DOHH2 (cell line): ENCODE measurements at regions not wholly inside any gene's neighbourhood (a gene's known extent, or its start where the extent isn't known, plus 50 kb on each side); places are given as distances from the start of the nearest gene placed in this dataset.

Source experiments
- EZH2phosphoT487 ChIP-seq: fragments of 200-600 bp; sonication (generic); IDR thresholded peaks from 2 replicates; pipeline ENCODE4 v1.6.1; 2017; ENCODE audit warnings: borderline replicate concordance, mild to moderate bottlenecking, antibody characterized with exemption, low read length, moderate library complexity, mixed read lengths
- TF ChIP-seq, protein P1 (sequence below): fragments of 200-600 bp; sonication (generic); IDR thresholded peaks from one replicate; pipeline ENCODE4 v1.5.1; 2014; ENCODE audit warnings: antibody characterized with exemption, mild to moderate bottlenecking, low read depth, low read length; ENCODE audit not compliant: poor library complexity, severe bottlenecking

DNA sequence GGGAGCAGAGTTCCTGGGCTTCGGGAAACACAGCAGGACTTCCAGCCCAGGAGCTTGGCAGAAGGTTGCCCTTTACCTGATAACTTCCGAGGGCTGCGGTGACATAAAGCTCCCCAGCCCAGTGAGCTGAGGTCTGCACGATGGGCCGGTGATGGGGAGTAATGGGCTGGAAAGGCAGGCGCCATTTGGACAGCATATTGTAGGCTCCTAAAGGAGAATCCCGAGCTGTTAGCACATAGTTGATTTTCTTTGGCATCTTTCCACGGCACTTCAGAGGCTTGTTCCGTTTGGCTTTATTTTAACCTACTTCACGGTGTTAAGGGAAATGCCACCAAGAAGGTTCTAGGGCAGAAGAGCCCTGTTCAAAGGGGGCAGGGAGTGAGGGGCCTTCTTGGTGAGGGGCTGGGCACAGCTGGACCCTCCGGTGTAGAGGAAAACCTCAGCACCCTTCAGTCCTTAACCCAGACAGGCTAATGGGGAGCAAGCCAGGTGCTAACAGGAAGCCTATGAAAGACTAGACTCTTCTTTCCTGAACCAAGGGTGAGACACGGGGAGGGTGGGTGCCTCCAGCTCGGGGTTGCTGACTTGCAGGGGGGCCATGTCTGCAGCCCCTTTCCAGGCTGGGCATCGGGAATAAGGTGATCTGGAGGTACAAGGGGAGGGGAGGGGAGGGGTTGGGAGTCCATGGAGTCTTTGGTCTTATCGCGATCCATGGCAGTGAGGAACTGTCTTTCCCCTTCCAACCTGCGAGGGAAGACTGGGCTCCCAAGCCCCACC lies 347.7 kb downstream of the GLRX3 start:
- TF ChIP-seq, protein P1, sequence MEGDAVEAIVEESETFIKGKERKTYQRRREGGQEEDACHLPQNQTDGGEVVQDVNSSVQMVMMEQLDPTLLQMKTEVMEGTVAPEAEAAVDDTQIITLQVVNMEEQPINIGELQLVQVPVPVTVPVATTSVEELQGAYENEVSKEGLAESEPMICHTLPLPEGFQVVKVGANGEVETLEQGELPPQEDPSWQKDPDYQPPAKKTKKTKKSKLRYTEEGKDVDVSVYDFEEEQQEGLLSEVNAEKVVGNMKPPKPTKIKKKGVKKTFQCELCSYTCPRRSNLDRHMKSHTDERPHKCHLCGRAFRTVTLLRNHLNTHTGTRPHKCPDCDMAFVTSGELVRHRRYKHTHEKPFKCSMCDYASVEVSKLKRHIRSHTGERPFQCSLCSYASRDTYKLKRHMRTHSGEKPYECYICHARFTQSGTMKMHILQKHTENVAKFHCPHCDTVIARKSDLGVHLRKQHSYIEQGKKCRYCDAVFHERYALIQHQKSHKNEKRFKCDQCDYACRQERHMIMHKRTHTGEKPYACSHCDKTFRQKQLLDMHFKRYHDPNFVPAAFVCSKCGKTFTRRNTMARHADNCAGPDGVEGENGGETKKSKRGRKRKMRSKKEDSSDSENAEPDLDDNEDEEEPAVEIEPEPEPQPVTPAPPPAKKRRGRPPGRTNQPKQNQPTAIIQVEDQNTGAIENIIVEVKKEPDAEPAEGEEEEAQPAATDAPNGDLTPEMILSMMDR = no peak
- no peak for TF ChIP-seq EZH2phosphoT487
